SK-N-MC (cell line): ENCODE measurements at regions not wholly inside any gene's neighbourhood (a gene's known extent, or its start where the extent isn't known, plus 50 kb on each side); places are given as distances from the start of the nearest gene placed in this dataset.

ENCODE experiments used
- DNase-seq: peaks from one replicate; pipeline ENCODE4 v3.0.0-alpha.2; 2011; ENCODE audit warnings: low read depth, low spot score
- H3K27ac ChIP-seq: fragments of 200-600 bp; sonication (generic); 2 replicates; pipeline ENCODE4 v1.5.1; 2016; ENCODE audit warnings: mixed run types
- H3K36me3 ChIP-seq: fragments of 200-600 bp; sonication (generic); 2 replicates; pipeline ENCODE4 v1.6.1; 2017; ENCODE audit warnings: antibody characterized with exemption, low read length, mixed read lengths; ENCODE audit not compliant: insufficient read depth
- H3K4me3 ChIP-seq: fragments of 200-600 bp; sonication (generic); 2 replicates; pipeline ENCODE4 v1.5.1; 2016
- H3K9ac ChIP-seq: fragments of 200-600 bp; sonication (generic); 2 replicates; pipeline ENCODE4 v1.8.0; 2017; ENCODE audit warnings: mixed run types, mixed read lengths; ENCODE audit not compliant: insufficient read length
- H3K9me3 ChIP-seq: fragments of 200-600 bp; sonication (generic); 2 replicates; pipeline ENCODE4 v1.6.1; 2017; ENCODE audit warnings: low read depth, mild to moderate bottlenecking, antibody characterized with exemption, low read length, moderate library complexity, mixed read lengths
- EZH2 ChIP-seq: fragments of 200-600 bp; sonication (generic); IDR thresholded peaks from one replicate; pipeline ENCODE4 v1.6.1; 2017; ENCODE audit warnings: antibody characterized with exemption
- FOXP2 ChIP-seq: optimal IDR thresholded peaks from 2 replicates; pipeline ENCODE3; 2011; ENCODE audit warnings: mild to moderate bottlenecking, moderate library complexity; ENCODE audit not compliant: insufficient read depth; ENCODE audit errors: extremely low read length, control extremely low read depth
- POLR2AphosphoS5 ChIP-seq: IDR thresholded peaks from 2 replicates; pipeline ENCODE4 v1.6.1; 2012; ENCODE audit warnings: mild to moderate bottlenecking, low read depth, low read length, borderline replicate concordance

- Histone ChIP-seq H3K36me3 (no peaks in the 10 kb centered on the region), H3K27ac (no peak overlapping the region), H3K9ac (no peak overlapping the region), H3K9me3 (no peaks in the 10 kb centered on the region), H3K4me3 (no peak overlapping the region)
- TF ChIP-seq POLR2AphosphoS5 (no peak), FOXP2 (no peak), EZH2 (no peak)
- no peak for DNase-seq
These were observed 59.4 kb upstream of the RMDN2 start for GRCh38 chr2:37865640-37866039.

DNA sequence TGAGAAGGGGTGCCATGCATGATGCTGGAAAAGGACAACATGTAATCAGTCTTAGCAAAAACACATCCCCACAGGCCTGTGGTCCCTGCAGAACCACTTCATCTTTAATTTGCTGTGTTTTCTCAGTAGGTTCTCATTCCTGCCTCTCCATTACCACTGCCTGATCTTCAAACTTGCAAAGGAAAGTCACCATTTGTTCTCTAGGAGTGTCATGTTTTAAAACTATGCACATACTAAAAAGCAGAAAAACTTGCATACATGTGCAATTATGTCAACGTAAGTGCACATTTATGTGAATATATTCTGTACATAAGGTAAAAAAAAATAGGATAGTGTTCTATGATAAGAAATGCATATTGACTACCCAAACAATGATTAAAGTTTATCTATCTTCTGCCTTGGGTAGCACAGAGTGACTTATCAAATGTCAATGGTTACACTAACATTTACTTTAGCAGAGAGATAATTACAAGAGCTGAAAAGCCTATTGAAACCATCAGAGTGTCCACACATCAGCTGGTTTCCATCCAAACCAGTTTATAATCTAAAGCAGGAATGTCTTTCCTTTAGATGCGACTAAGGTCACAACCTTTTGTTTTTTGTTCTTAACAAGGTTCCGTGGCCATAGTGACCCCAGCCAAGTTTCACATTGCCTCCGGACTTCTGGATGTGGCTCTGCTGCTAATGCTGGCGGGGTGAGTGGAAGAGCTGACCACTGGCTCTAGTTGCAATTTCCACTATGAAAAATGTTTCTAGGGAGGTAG, 58.7 kb upstream of the RMDN2 start:
- TF ChIP-seq FOXP2, result no peak
- no peak for TF ChIP-seq POLR2AphosphoS5
- TF ChIP-seq EZH2, result no peak
- H3K9ac ChIP-seq, result no peak overlapping the region
- H3K9me3 ChIP-seq, result no peaks in the 10 kb centered on the region
- H3K27ac ChIP-seq, result no peak overlapping the region
- no peak for DNase-seq
- H3K36me3 ChIP-seq, result no peaks in the 10 kb centered on the region
- H3K4me3 ChIP-seq, result no peak overlapping the region

DNA sequence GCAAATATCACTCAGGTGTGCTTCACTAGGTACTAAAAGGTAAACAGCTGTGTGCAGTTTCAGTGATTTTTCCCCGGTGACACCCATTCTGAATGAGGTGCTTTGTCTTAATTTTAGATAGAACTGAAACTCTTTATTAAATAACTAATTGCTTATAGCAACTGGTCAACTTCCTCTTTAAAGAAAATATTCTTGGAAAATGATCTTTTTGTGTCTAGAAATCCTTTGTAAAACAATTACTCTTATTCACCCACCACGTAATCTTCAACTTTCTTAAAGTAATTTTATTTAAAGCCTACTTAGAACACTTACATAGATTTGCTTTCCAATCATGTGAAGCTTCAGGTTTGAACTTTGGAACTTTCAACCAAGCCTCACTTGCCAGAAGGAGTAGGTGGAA, 57.9 kb upstream of the RMDN2 start:
- H3K9me3 ChIP-seq, result no peaks in the 10 kb centered on the region

GRCh38 chr2:37868866-37869265, 56.2 kb upstream of the RMDN2 start:
- Histone ChIP-seq H3K9ac (no peak overlapping the region), H3K36me3 (no peaks in the 10 kb centered on the region), H3K4me3 (no peak overlapping the region), H3K27ac (no peak overlapping the region), H3K9me3 (no peaks in the 10 kb centered on the region)
- TF ChIP-seq EZH2 (no peak), FOXP2 (no peak), POLR2AphosphoS5 (no peak)
- no peak for DNase-seq

More for the DNA sequence above, 57.9 kb upstream of the RMDN2 start:
- Histone ChIP-seq H3K4me3 (no peak overlapping the region), H3K9ac (no peak overlapping the region), H3K27ac (no peak overlapping the region), H3K36me3 (no peaks in the 10 kb centered on the region)
- TF ChIP-seq POLR2AphosphoS5, result no peak
- no peak for TF ChIP-seq EZH2
- TF ChIP-seq FOXP2, result no peak
- DNase-seq, result no peak

- Histone ChIP-seq H3K36me3 (no peaks in the 10 kb centered on the region), H3K27ac (no peak overlapping the region)
- TF ChIP-seq FOXP2 (no peak), EZH2 (no peak), POLR2AphosphoS5 (no peak)
These were observed 55.8 kb upstream of the RMDN2 start for GRCh38 chr2:37869304-37869703.

DNA sequence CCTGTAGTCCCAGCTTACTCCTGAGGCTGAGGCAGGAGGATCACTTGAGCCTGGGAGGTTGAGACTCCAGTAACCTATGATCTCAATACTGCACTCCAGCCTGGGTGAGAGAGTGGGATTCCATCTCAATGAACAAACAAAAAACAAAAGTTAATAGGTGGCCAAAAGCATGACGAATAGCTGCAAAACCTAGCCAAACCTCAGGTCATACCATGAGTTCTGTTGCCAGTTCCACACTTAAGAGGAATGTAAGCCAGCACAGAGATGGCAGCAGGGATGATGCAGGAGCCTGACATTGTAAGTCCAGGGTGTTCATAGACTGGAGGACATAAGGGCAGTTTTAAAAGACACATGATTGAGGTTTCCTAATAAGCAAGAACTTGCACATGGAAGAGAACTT, 55.3 kb upstream of the RMDN2 start:
- no peak overlapping the region for H3K27ac ChIP-seq
- no peak for TF ChIP-seq POLR2AphosphoS5
- DNase-seq, result no peak
- H3K36me3 ChIP-seq, result no peaks in the 10 kb centered on the region
- no peak overlapping the region for H3K4me3 ChIP-seq
- no peak overlapping the region for H3K9ac ChIP-seq
- no peaks in the 10 kb centered on the region for H3K9me3 ChIP-seq

More at GRCh38 chr2:37869304-37869703, 55.8 kb upstream of the RMDN2 start:
- Histone ChIP-seq H3K4me3 (no peak overlapping the region), H3K9ac (no peak overlapping the region), H3K9me3 (no peaks in the 10 kb centered on the region)
- no peak for DNase-seq

GRCh38 chr2:37870829-37871228, 54.3 kb upstream of the RMDN2 start:
- DNase-seq, result no peak
- no peaks in the 10 kb centered on the region for H3K9me3 ChIP-seq
- H3K9ac ChIP-seq, result no peak overlapping the region
- H3K27ac ChIP-seq, result no peak overlapping the region
- no peak overlapping the region for H3K4me3 ChIP-seq
- no peak for TF ChIP-seq FOXP2
- no peaks in the 10 kb centered on the region for H3K36me3 ChIP-seq

DNA sequence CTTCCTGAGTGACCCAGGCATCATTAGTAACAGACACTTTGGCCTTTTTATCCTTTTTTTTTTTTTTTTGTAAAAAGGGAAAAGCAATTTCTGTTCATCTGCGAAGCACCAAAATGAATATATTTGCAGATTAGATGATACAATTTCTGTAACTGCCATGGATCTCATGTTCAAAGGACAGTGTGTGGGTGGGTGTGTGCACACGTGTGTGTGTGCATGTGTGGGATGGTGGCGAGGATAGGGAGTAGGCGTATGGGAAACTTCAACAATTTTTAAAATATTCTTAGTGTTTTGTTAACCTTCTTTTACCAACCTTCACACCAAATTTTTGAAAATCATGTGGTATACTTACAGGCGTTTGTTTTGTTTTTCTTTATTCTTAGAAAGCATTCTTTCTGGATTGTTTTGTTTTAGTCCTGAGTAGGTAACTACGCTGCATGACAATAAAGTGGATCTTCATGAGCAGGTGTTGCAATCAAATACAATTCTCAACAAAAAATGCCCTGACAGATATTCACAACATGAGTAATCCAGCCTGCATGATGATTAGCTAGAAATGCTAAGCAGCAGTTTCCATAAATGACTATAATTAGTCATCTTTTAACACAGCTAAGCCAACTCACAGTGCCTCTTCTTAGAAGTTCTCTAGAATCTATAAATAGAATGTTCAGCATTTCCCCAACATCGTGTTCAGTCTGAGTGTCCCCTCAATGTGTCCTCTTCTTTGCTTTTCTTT, 53.5 kb upstream of the RMDN2 start:
- no peak for DNase-seq
- Histone ChIP-seq H3K27ac (no peak overlapping the region), H3K36me3 (no peaks in the 10 kb centered on the region), H3K9ac (no peak overlapping the region), H3K9me3 (no peaks in the 10 kb centered on the region), H3K4me3 (no peak overlapping the region)
- TF ChIP-seq EZH2 (no peak), FOXP2 (no peak), POLR2AphosphoS5 (no peak)

DNA sequence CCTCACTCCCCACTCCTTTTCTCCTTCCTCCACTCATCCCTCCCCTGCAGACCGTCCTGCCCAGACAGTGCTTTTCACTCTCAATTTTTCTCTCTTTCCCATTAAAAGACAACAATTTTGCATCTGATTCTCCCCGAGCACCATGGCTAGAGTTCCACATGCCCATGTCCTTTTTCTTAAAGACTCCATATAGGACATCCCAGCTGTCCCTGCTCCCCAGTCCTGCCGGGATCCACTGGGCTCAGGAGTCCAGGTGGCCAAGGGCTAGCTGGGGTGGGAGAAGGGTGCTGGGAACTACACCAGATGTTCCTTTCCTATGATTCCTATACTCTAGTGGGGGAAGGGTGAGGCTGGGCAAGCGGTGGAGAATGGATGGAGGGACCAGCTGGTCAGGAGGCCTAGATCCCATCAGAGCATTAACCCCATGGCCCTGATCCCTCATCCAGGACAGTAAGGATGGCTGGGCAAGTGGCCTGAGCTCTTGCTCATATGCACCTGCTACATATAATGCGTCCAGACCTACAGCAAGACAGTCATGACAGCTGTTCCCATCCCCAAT, 52.8 kb upstream of the RMDN2 start:
- Histone ChIP-seq H3K9ac (no peak overlapping the region), H3K36me3 (no peaks in the 10 kb centered on the region), H3K9me3 (no peaks in the 10 kb centered on the region), H3K27ac (no peak overlapping the region), H3K4me3 (no peak overlapping the region)
- TF ChIP-seq FOXP2 (no peak), EZH2 (no peak), POLR2AphosphoS5 (no peak)
- no peak for DNase-seq
